HG03196 (cell line): ENCODE measurements at regions not wholly inside any gene's neighbourhood (a gene's known extent, or its start where the extent isn't known, plus 50 kb on each side); places are given as distances from the start of the nearest gene placed in this dataset.

Source experiments
- ATAC-seq: cut with Tn5 transposase; IDR thresholded peaks from one replicate; pipeline ENCODE4 v1.9.1; 2021; ENCODE audit not compliant: unreplicated experiment

GRCh38 chr12:93042283-93042682 lies 113.2 kb upstream of the EEA1 start:
- no peak for ATAC-seq

GRCh38 chr12:93042684-93043083 lies 113.6 kb upstream of the EEA1 start:
- no peak for ATAC-seq

DNA sequence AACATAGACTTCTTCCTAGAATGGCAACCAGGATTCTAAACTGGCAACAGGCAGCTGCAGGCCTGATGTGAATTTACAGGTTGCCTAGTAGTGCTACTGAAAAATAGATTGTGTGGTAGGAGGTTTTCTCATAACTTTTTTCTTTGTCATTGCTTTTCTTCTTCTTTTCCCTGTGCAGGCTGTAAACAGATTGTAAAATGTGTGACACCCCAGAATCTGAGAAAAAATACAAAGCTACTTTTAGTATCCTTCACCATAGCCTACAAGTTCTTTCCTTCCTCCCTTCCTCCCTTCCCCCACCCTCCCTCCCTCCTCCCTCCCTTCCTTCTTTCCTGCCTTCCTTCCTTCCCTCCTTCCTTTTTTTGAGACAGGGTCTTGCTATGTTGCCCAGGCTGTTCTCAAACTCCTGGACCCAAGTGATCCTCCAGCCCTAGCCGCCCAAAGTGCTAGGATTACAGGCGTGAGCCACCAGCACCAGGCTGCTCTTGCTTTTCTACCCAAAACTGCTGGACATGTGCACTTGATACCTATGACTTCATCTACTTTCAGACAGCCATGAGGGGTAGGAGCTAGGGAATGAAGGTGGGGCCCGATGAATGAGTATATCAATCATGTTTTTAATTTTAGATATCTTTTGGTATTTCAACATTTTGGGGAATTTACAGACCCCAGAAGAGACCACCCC lies 114.2 kb upstream of the EEA1 start:
- ATAC-seq = no peak

DNA sequence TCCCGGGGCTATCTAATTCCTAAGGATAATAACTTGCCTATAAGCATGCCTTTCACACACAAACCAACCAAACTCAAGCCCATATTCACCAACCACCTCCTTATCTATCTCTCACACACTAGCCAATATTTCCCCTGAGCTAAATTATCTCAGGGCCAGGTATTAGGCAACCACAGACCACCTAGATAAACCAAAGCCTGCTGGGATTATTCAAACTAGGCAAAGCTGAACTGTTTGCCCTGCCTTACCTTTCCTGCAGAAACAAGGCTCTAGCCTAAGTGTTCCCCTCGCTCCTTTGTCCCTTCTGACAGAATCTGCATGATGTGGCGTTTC lies 114.7 kb upstream of the EEA1 start:
- no peak for ATAC-seq

DNA sequence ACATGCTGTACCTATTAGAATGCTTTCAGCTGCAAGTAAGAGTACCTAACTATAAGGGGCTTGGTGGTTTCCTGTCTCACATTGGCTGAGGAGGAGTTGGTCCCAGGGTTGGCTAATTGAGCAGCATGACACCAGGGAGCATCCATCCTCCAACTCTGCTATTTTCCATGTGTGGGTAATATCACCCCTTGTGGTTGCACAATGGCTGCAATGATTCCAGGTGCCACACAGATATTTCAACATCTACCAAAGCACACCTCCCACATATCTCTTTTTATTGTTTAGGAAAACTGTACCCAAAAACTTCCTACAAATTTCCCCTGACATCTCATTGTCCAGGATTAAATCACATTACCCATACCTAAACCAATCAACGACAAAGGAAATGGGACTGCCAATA lies 118.0 kb upstream of the EEA1 start:
- no peak for ATAC-seq

DNA sequence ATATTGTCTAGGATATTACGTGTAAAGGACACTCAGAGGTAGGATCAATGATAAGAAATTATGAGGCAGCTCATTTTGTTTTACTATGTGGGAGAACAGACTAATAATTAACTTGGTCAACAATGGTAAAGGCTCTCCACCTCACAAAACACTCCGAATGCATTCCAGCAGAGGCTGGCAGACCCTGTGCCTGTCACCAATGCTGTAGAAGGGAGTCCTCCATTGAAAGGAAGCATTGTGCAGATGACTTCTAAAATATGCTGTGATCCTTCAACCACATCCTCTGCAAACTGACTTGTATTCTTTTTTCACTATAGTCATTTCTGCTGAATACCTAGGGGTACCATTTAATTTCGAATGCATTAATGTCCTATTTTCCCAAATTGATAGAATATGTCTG lies 119.6 kb upstream of the EEA1 start:
- ATAC-seq = no peak

DNA sequence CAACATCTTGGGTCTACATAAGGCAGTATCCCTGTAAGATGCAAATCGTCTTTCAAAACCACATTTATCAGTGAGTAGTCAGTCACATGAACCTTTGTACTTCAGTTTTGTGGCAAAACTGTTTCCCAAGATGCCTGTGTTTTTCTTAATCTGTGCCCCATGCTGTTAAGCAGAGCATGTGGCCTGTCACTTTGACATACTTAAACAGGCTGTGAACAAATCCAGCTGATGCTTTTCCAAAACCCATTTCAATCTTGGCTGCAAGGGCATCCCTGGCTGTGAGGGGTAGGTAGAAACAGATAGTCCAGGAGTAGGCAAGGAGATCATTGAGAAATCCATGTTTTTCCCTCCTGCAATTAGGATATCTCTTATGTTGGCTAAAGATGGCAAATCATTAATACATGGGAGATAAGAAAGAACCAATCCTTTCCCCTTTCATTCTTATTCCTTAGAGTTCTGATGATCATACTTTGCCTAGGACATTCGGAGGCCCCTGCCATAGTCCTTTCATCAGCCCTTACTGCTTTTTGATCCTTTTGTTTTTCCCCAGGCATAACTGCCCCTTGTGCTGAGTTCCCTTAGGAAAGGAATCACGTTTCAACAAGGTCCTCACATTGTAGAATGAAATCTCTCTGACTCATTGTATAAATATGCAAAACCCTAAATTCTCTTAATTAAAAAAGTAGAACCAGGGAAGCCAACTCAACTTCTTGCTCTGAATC lies 121.1 kb upstream of the EEA1 start:
- no peak for ATAC-seq

GRCh38 chr12:93050748-93051081 lies 121.6 kb upstream of the EEA1 start:
- ATAC-seq = no peak

DNA sequence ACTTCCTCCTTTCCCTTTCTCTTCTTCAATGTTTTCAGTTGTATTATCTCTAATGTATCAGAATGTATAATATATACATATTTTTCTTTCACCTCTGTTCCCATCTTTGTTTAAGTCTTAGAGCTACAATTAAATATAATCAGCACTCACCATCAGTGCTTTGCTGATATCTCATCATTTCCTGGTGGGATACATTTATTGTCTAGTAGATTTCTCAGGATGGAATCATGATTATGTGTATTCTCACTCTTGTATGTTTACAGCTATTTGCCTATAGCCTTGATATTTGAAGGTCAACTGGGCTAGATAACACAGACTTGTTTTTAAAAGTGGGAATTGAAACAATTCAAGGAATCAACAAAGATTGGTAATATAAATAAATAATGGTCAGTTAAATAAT lies 124.9 kb upstream of the EEA1 start:
- no peak for ATAC-seq

DNA sequence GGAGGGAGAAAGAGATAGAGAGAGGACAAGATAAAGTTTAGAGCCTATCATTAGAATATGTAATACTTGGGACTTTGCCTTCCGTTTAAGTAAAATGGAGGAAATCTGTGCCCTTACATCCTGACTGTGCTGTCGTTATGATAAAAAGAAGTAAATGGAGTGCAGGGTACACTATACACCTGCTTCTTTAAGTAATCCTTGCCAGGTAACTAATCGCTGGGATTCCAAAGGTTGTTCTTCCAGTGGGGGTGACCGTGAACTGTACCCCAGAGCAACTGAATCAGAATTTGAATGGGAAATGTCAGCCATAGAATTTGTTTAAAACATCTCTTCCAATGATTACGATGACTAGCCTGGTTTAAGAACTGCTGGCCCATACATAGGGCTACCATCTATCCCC lies 126.1 kb upstream of the EEA1 start:
- no peak for ATAC-seq

DNA sequence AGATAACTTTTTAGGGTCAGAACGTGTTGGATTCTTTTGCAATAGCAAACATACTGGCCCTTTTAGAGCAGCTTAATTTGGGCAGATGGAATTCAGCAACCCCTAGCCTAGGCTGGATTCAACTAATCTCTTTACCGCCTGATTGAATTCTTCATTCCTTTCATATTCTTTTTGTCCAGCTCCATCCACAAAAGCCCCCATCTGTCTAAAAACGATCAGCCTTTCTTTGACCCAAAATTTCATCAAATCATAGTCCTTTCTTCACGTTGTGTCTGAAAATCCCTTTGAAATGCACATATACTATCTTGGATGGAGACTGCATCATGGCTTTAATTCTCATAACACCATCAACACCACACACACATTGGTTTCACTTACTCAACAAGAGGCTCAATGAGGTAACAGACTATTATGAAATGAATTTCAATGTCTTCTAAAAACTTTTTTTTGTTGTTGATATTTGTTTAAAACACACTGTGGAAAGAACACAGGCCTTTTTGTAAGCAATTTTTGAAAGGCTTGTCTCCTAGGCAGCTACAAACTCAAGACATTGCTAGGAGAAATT lies 128.0 kb upstream of the EEA1 start:
- no peak for ATAC-seq

DNA sequence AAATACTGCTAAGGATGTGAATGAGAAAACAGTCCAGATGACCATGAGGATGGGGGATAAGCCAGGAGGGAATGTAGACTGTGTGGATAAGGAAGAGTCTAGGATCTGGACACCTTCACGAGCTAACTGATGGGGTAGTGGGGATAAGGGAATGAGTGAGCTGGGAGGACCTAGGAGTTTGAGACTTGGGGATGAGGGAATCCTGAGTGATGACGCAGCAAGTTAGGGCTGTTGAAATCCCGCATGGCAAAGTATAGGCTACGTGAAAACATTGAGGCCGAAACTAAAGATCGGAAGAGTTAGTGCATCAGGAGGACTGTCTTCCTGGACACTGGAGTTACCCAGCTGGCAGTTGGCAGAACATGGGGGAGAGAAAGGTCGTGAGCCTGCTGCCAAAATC lies 129.2 kb upstream of the EEA1 start:
- ATAC-seq = no peak

DNA sequence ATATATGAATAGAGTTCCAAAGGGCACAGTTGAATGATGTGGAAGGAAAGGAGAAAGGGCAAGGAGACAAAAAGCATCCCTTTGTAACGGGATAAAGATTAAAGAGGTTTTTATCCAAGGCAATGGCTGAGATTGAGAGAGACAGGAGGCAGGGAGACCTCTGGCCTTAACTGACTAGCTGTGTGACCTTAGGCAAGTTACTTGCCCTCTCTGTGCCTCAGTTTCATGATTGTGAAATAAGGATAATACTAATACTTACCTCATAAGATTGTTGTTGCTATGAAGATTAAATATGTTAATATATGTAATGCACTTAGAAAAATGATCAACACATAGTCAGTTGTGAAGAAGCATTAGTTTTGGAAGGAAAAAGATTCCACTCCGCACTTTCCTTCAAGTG lies 130.2 kb upstream of the EEA1 start:
- ATAC-seq = no peak

GRCh38 chr12:93059925-93060665 lies 131.0 kb upstream of the EEA1 start:
- ATAC-seq = peak; percentile 99

GRCh38 chr12:93060666-93061472 lies 131.8 kb upstream of the EEA1 start:
- ATAC-seq = peak; percentile 14

GRCh38 chr12:93061473-93062419 lies 132.7 kb upstream of the EEA1 start:
- no peak for ATAC-seq

GRCh38 chr12:93065896-93066295 lies 136.8 kb upstream of the EEA1 start:
- no peak for ATAC-seq

- ATAC-seq = no peak
Measured at GRCh38 chr12:93072340-93072739, 143.2 kb upstream of the EEA1 start.

- ATAC-seq = no peak
Measured at GRCh38 chr12:93073324-93073723, 144.2 kb upstream of the EEA1 start.

DNA sequence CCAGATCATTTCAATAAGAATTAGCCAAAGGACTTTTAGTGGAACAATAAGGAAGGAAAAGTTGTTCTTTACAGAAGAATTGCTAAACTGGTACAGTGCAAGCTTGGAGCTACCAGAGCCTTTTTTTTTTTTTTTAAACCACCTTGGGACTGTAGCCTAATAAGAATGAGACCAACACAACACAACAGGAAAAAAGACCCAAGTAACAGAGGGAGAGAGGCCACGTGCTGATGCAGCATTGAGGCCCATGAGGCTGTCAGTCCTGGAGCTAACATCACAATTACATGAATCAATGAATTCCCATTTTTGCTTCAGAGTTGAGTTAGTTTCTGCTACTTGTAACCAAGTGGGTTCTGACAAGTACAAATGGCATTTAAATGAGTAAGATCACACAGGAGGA lies 149.0 kb upstream of the EEA1 start:
- no peak for ATAC-seq
